GM19023 (cell line): ENCODE measurements at regions not wholly inside any gene's neighbourhood (a gene's known extent, or its start where the extent isn't known, plus 50 kb on each side); places are given as distances from the start of the nearest gene placed in this dataset.
"Not testable (repeated sequence)": the region's sequence is repeated elsewhere in the genome, so short reads cannot be mapped to it uniquely, and the experiment has no call there.

ENCODE experiments used
- ATAC-seq: cut with Tn5 transposase; IDR thresholded peaks from one replicate; pipeline ENCODE4 v1.9.1; 2021; ENCODE audit warnings: mild to moderate bottlenecking, moderate library complexity; ENCODE audit not compliant: unreplicated experiment

GRCh38 chr10:33913194-33913593 lies 578.7 kb upstream of the NRP1 start:
- ATAC-seq, result no peak

GRCh38 chr10:33909476-33909875 lies 575.0 kb upstream of the NRP1 start:
- ATAC-seq, result not testable (repeated sequence)

GRCh38 chr10:33901166-33901565 lies 566.7 kb upstream of the NRP1 start:
- ATAC-seq, result no peak

- no peak for ATAC-seq
These were observed 566.1 kb upstream of the NRP1 start for GRCh38 chr10:33900596-33900995.

GRCh38 chr10:33899578-33900531 lies 565.4 kb upstream of the NRP1 start:
- no peak for ATAC-seq

- ATAC-seq, result no peak
These were observed 562.9 kb upstream of the NRP1 start for GRCh38 chr10:33897291-33897752.

- ATAC-seq, result no peak
These were observed 559.0 kb upstream of the NRP1 start for GRCh38 chr10:33893506-33893905.

- ATAC-seq, result no peak
These were observed 554.9 kb upstream of the NRP1 start for GRCh38 chr10:33889371-33889770.

GRCh38 chr10:33887188-33887587 lies 552.7 kb upstream of the NRP1 start:
- ATAC-seq, result no peak

GRCh38 chr10:33886299-33886698 lies 551.8 kb upstream of the NRP1 start:
- ATAC-seq, result no peak

GRCh38 chr10:33884604-33885003 lies 550.1 kb upstream of the NRP1 start:
- ATAC-seq, result no peak

- ATAC-seq, result no peak
These were observed 549.4 kb upstream of the NRP1 start for GRCh38 chr10:33883881-33884280.

- ATAC-seq, result no peak
These were observed 548.5 kb upstream of the NRP1 start for GRCh38 chr10:33882996-33883395.

- no peak for ATAC-seq
These were observed 545.8 kb upstream of the NRP1 start for GRCh38 chr10:33880291-33880690.

- ATAC-seq, result no peak
These were observed 543.8 kb upstream of the NRP1 start for GRCh38 chr10:33878238-33878786.

- no peak for ATAC-seq
These were observed 542.3 kb upstream of the NRP1 start for GRCh38 chr10:33876584-33877400.

GRCh38 chr10:33875924-33876583 lies 541.6 kb upstream of the NRP1 start:
- no peak for ATAC-seq

- no peak for ATAC-seq
These were observed 536.8 kb upstream of the NRP1 start for GRCh38 chr10:33871061-33871956.

GRCh38 chr10:33869481-33869880 lies 535.0 kb upstream of the NRP1 start:
- ATAC-seq, result no peak

GRCh38 chr10:33869028-33869427 lies 534.6 kb upstream of the NRP1 start:
- no peak for ATAC-seq
